Spleen (tissue), 7 donors: ENCODE measurements at regions not wholly inside any gene's neighbourhood (a gene's known extent, or its start where the extent isn't known, plus 50 kb on each side); places are given as distances from the start of the nearest gene placed in this dataset.

Experiments used
- CTCF ChIP-seq, 11 experiments: fragments of 200-600 bp in 7 of 11; fragments of 450-650 bp in 4 of 11; sonication (generic) in 4 of 11; IDR thresholded peaks in 8 of 11; conservative IDR thresholded peaks in 3 of 11; 1 replicate in 7 of 11; 2 replicates in 4 of 11; pipeline versions ENCODE4 v1.4.0 to v1.8.0; 2016 to 2021; ENCODE audit warnings: antibody characterized with exemption in 11 of 11, inconsistent platforms in 4 of 11, mild to moderate bottlenecking in 1 of 11
- POLR2A ChIP-seq, 3 donors: fragments of 450-650 bp; IDR thresholded peaks; one replicate each; pipeline ENCODE4 v1.5.1; 2017; ENCODE audit warnings: antibody characterized with exemption in 3 of 3, mild to moderate bottlenecking in 1 of 3
- donor health status: DM: no; HTN: no; CAD: no; lungs with moderate emphysema.
- donor health status: DM: no; HTN: no; CAD: no.
- donor health status: DM: no; HTN: no; CAD: no.

GRCh38 chr18:61714421-61714820 lies 178.4 kb downstream of the RNF152 start:
- TF ChIP-seq CTCF (IDR thresholded peaks at IDR 0.05 in 8 of 11, conservative IDR thresholded peaks at IDR 0.05 in 3 of 11) (no peak), POLR2A (IDR thresholded peaks at IDR 0.05) (no peak)
